ENCODE measurements at regions not wholly inside any gene's neighbourhood (a gene's known extent, or its start where the extent isn't known, plus 50 kb on each side); places are given as distances from the start of the nearest gene placed in this dataset.

DNA sequence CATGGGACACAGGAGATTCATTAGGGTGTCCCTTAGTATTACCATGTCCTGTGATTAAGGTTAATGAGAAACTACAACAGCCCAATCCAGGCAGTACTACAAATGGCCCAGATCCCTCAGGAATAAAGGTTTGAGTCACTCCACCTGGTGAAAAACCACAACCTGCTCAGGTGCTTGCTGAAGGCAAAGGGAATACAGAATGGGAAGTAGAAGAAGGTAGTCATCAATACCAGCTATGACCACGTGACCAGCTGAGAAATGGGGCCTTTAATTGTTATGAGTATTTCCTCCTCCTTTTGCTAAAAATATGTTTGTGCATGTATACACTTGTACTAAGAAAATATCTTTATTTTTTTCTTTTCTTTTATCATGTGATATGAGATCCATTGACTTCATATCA, 91.1 kb upstream of the ADAMTS5 start (continued):
- TF ChIP-seq ZNF462 (CRISPR knock-in tag; IDR thresholded peaks at IDR 0.05) (no peak), JUNB (IDR thresholded peaks at IDR 0.05; ENCODE audit: unreplicated experiment) (no peak), STAT1 (IDR thresholded peaks at IDR 0.05; ENCODE audit: unreplicated experiment) (no peak)

GRCh38 chr21:27047658-27048314, 80.9 kb upstream of the ADAMTS5 start:
- no peaks in the 10 kb centered on the region for H3K27me3 Mint-ChIP-seq (ENCODE audit: insufficient read depth, low read depth, poor library complexity)
- H3K36me3 Mint-ChIP-seq (ENCODE audit: low read depth): no peaks in the 10 kb centered on the region
- ATAC-seq (no peak), DNase-seq (ENCODE audit: low spot score) (no peak)
- Histone ChIP-seq H3K27ac (ENCODE audit: low read depth) (no peak overlapping the region), H3K79me2 (replicated peaks; ENCODE audit: insufficient read depth) (no peaks in the 10 kb centered on the region), H4K20me1 (replicated peaks; ENCODE audit: insufficient read depth) (no peaks in the 10 kb centered on the region), H3K36me3 (ENCODE audit: insufficient read depth) (no peaks in the 10 kb centered on the region), H3K4me3 (no peak overlapping the region), H3F3A (replicated peaks; ENCODE audit: low read depth) (no peaks in the 10 kb centered on the region), H3K9me2 (ENCODE audit: insufficient read depth) (peaks cover 8% of the 10 kb centered on the region; the same call in 1 of the 2 replicates), H3K4me2 (no peak overlapping the region), H3K4me1 (ENCODE audit: insufficient read depth) (no peaks in the 10 kb centered on the region), H2AFZ (peak overlapping the region; percentile 70; the same call in 1 of the 2 replicates), H3K27me3 (ENCODE audit: insufficient read depth) (no peaks in the 10 kb centered on the region)
- peaks cover 14% of the 10 kb centered on the region; the same call in 2 of the 3 replicates for H3K4me1 Mint-ChIP-seq
- no peak overlapping the region for H3K27ac Mint-ChIP-seq
- no peaks in the 10 kb centered on the region; the same call in 2 of the 3 replicates for H3K9me3 Mint-ChIP-seq
- no peak overlapping the region for H3K4me3 Mint-ChIP-seq
- TF ChIP-seq STAT1 (IDR thresholded peaks at IDR 0.05; ENCODE audit: unreplicated experiment) (no peak), EZH2phosphoT487 (IDR thresholded peaks at IDR 0.05; ENCODE audit: unreplicated experiment) (no peak), CREB1 (CRISPR knock-in tag; IDR thresholded peaks at IDR 0.05; ENCODE audit: low read depth) (no peak), NANOG (IDR thresholded peaks at IDR 0.05; ENCODE audit: borderline replicate concordance) (no peak), ETS1 (IDR thresholded peaks at IDR 0.05) (no peak), CTCF (conservative IDR thresholded peaks at IDR 0.05; ENCODE audit: low read depth in 2 of 2) (no peak), JUNB (IDR thresholded peaks at IDR 0.05; ENCODE audit: unreplicated experiment) (no peak), ZNF114 (CRISPR knock-in tag; IDR thresholded peaks at IDR 0.05) (no peak), EZH2 (IDR thresholded peaks at IDR 0.05; ENCODE audit: low read depth, unreplicated experiment) (no peak), ZNF331 (CRISPR knock-in tag; IDR thresholded peaks at IDR 0.05; ENCODE audit: low read depth) (no peak)
- TF ChIP-seq, protein P1, sequence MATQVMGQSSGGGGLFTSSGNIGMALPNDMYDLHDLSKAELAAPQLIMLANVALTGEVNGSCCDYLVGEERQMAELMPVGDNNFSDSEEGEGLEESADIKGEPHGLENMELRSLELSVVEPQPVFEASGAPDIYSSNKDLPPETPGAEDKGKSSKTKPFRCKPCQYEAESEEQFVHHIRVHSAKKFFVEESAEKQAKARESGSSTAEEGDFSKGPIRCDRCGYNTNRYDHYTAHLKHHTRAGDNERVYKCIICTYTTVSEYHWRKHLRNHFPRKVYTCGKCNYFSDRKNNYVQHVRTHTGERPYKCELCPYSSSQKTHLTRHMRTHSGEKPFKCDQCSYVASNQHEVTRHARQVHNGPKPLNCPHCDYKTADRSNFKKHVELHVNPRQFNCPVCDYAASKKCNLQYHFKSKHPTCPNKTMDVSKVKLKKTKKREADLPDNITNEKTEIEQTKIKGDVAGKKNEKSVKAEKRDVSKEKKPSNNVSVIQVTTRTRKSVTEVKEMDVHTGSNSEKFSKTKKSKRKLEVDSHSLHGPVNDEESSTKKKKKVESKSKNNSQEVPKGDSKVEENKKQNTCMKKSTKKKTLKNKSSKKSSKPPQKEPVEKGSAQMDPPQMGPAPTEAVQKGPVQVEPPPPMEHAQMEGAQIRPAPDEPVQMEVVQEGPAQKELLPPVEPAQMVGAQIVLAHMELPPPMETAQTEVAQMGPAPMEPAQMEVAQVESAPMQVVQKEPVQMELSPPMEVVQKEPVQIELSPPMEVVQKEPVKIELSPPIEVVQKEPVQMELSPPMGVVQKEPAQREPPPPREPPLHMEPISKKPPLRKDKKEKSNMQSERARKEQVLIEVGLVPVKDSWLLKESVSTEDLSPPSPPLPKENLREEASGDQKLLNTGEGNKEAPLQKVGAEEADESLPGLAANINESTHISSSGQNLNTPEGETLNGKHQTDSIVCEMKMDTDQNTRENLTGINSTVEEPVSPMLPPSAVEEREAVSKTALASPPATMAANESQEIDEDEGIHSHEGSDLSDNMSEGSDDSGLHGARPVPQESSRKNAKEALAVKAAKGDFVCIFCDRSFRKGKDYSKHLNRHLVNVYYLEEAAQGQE (IDR thresholded peaks at IDR 0.05; ENCODE audit: unreplicated experiment): no peak

Measured in GM23338 (cell line).